Lower leg skin (tissue), 3 donors: ENCODE measurements at regions not wholly inside any gene's neighbourhood (a gene's known extent, or its start where the extent isn't known, plus 50 kb on each side); places are given as distances from the start of the nearest gene placed in this dataset.

Experiments
- POLR2A ChIP-seq, 2 donors: fragments of 450-650 bp; IDR thresholded peaks; one replicate each; pipeline ENCODE4 v1.6.1; 2016 to 2017; ENCODE audit warnings: antibody characterized with exemption in 2 of 2, mild to moderate bottlenecking in 1 of 2, moderate library complexity in 1 of 2
- TF ChIP-seq, protein P1 (sequence below), 3 donors: fragments of 450-650 bp; IDR thresholded peaks; one replicate each; pipeline ENCODE4 v1.5.1; 2016; ENCODE audit warnings: antibody characterized with exemption in 3 of 3, mild to moderate bottlenecking in 3 of 3, moderate library complexity in 2 of 3

DNA sequence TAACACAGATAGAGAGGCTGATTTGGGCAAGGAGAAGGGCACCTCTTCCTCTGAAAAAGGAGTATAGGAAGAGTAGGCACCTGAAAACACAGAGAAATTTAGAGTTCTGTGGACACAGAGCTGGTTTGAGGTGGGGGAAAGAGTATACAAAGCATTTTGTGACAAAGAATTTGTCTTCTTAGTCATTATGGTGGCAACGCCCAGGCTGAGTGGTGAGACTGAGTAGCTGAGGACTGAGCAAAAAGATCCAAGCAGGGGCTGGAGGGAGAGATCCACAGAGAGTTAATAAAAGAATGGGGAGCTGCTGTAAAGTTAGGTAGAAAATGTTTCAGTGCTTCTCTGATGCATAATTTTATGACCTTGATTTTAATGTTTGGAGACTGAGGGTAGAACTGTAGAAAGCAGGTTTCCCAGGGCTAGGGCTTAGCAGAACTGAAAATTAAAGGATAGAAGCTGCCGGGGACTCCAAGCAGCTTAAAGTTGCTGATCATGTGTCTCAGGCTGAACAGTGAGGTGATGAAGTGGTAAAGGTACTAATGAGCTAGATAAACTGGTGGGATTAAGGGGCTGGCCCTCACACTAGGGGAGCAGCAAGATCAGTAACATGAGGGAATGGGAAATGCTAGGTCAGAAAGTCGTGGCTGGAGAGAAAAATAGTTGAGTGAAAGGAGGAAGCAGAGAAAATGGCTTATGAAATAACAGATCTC, 118.9 kb downstream of the CEP44 start:
- TF ChIP-seq POLR2A (IDR thresholded peaks at IDR 0.05) = no peak
- TF ChIP-seq, protein P1, sequence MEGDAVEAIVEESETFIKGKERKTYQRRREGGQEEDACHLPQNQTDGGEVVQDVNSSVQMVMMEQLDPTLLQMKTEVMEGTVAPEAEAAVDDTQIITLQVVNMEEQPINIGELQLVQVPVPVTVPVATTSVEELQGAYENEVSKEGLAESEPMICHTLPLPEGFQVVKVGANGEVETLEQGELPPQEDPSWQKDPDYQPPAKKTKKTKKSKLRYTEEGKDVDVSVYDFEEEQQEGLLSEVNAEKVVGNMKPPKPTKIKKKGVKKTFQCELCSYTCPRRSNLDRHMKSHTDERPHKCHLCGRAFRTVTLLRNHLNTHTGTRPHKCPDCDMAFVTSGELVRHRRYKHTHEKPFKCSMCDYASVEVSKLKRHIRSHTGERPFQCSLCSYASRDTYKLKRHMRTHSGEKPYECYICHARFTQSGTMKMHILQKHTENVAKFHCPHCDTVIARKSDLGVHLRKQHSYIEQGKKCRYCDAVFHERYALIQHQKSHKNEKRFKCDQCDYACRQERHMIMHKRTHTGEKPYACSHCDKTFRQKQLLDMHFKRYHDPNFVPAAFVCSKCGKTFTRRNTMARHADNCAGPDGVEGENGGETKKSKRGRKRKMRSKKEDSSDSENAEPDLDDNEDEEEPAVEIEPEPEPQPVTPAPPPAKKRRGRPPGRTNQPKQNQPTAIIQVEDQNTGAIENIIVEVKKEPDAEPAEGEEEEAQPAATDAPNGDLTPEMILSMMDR (IDR thresholded peaks at IDR 0.05) = no peak
